ENCODE measurements at regions not wholly inside any gene's neighbourhood (a gene's known extent, or its start where the extent isn't known, plus 50 kb on each side); places are given as distances from the start of the nearest gene placed in this dataset.

DNA sequence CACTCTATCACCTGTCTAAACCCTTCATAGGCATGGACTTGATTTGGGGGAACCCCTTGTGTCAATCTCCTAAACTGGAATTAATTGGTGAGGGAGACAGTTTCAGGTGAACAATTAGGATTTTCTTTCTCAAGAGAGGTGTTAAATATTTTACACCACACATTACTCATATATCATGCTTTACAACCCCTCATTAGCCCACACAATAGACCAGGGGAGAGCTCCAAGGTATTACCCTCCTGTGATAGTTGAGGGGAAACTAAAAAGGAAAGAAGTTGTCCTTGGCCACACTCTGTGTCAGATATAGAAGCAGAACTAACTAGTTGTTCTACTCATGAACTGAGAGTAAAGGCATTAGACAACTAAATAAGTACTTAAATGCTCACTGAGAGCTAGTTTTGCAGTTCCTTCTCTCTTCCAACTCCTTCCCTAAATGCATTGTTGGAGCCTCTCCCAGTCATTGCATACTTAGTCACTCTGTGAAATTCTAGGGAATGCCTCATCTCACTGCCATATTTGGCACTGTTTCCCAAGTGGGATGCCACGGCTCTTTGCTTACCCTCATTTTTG lies 183.7 kb upstream of the CEP162 start:
- TF ChIP-seq ZNF530 (tag by site-specific recombination; IDR thresholded peaks at IDR 0.05; ENCODE audit: low read depth): no peak
- TF ChIP-seq ZFHX2 (tag by site-specific recombination; conservative IDR thresholded peaks at IDR 0.05): 0 out of 2 replicates have a peak, but pooled peaks have one; percentile 9
- peak; percentile 73 for TF ChIP-seq ZNF664 (tag by site-specific recombination; IDR thresholded peaks at IDR 0.05)
- TF ChIP-seq, protein P1, sequence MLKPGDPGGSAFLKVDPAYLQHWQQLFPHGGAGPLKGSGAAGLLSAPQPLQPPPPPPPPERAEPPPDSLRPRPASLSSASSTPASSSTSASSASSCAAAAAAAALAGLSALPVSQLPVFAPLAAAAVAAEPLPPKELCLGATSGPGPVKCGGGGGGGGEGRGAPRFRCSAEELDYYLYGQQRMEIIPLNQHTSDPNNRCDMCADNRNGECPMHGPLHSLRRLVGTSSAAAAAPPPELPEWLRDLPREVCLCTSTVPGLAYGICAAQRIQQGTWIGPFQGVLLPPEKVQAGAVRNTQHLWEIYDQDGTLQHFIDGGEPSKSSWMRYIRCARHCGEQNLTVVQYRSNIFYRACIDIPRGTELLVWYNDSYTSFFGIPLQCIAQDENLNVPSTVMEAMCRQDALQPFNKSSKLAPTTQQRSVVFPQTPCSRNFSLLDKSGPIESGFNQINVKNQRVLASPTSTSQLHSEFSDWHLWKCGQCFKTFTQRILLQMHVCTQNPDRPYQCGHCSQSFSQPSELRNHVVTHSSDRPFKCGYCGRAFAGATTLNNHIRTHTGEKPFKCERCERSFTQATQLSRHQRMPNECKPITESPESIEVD (tag by site-specific recombination; IDR thresholded peaks at IDR 0.05): 0 out of 2 replicates have a peak, but pooled peaks have one; percentile 7
- TF ChIP-seq ZNF112 (tag by site-specific recombination; IDR thresholded peaks at IDR 0.05): no peak
- no peak for TF ChIP-seq ZNF707 (tag by site-specific recombination; IDR thresholded peaks at IDR 0.05)
- Histone ChIP-seq H3K36me3 (ENCODE audit: control insufficient read depth in 2 of 2, insufficient read depth in 1 of 2, low read length in 2 of 2) (no peaks in the 10 kb centered on the region), H3K27ac (ENCODE audit: extremely low read depth, low read depth, low read length) (no peak overlapping the region), H3K4me1 (ENCODE audit: control insufficient read depth, insufficient read depth, low read length) (no peaks in the 10 kb centered on the region), H3K4me3 (ENCODE audit: low read depth, low read length) (no peak overlapping the region), H3K9me3 (ENCODE audit: control insufficient read depth, insufficient read depth, low read depth, low read length) (no peaks in the 10 kb centered on the region)
- ChIA-PET POLR2A (no interaction called here), CTCF (interaction anchor here (0.6 to 2.2 kb wide), 2 partner anchors 11 to 566 kb away, joined by 4 to 12 read pairs; no protein-coding TSS in a partner anchor)

DNA sequence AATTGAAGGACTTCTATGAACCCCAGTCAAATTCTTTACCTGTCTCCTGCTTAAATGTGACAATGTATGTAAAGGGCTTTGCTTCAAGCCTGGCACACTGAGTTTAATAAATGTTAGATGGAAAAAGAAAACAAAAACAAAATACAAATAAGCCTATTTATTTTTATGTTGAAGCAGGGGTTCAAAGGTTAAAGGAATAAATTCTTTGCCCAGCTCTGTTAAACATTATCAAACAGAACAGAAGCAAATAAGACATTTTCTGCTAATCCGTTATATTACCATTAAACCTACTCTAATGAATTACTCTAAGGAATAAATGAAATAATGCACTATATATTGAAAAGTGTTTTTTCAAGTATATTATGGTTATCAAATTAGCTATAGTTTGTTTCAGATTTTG lies 182.5 kb upstream of the CEP162 start:
- ChIA-PET CTCF (interaction anchor here (0.7 to 2.2 kb wide), 4 partner anchors 12 to 43 kb away, joined by 3 to 12 read pairs (median 4); no protein-coding TSS in a partner anchor), POLR2A (no interaction called here)
- Histone ChIP-seq H3K27ac (ENCODE audit: extremely low read depth, low read depth, low read length) (no peak overlapping the region), H3K4me3 (ENCODE audit: low read depth, low read length) (no peak overlapping the region), H3K4me1 (ENCODE audit: control insufficient read depth, insufficient read depth, low read length) (no peaks in the 10 kb centered on the region), H3K36me3 (ENCODE audit: control insufficient read depth in 2 of 2, insufficient read depth in 1 of 2, low read length in 2 of 2) (no peaks in the 10 kb centered on the region), H3K9me3 (ENCODE audit: control insufficient read depth, insufficient read depth, low read depth, low read length) (no peaks in the 10 kb centered on the region)
- TF ChIP-seq, protein P1 (tag by site-specific recombination; IDR thresholded peaks at IDR 0.05): no peak

GRCh38 chr6:84408028-84408427 lies 180.6 kb upstream of the CEP162 start:
- Histone ChIP-seq H3K9me3 (ENCODE audit: control insufficient read depth, insufficient read depth, low read depth, low read length) (no peaks in the 10 kb centered on the region), H3K4me3 (ENCODE audit: low read depth, low read length) (no peak overlapping the region), H3K27ac (ENCODE audit: extremely low read depth, low read depth, low read length) (no peak overlapping the region), H3K4me1 (ENCODE audit: control insufficient read depth, insufficient read depth, low read length) (no peaks in the 10 kb centered on the region), H3K36me3 (ENCODE audit: control insufficient read depth in 2 of 2, insufficient read depth in 1 of 2, low read length in 2 of 2) (no peaks in the 10 kb centered on the region)
- TF ChIP-seq ZNF549 (tag by site-specific recombination; IDR thresholded peaks at IDR 0.05) (no peak), ZNF324 (tag by site-specific recombination; IDR thresholded peaks at IDR 0.05) (no peak), ZNF513 (tag by site-specific recombination; IDR thresholded peaks at IDR 0.05) (no peak), GFI1B (tag by site-specific recombination; IDR thresholded peaks at IDR 0.05) (no peak), SCRT2 (tag by site-specific recombination; IDR thresholded peaks at IDR 0.05) (no peak), ZFP3 (tag by site-specific recombination; IDR thresholded peaks at IDR 0.05; ENCODE audit: low read depth) (no peak), ZNF776 (tag by site-specific recombination; IDR thresholded peaks at IDR 0.05; ENCODE audit: borderline replicate concordance) (no peak), ZNF280C (tag by site-specific recombination; IDR thresholded peaks at IDR 0.05) (no peak), ZNF585B (tag by site-specific recombination; IDR thresholded peaks at IDR 0.05) (no peak)
- TF ChIP-seq, protein P2, sequence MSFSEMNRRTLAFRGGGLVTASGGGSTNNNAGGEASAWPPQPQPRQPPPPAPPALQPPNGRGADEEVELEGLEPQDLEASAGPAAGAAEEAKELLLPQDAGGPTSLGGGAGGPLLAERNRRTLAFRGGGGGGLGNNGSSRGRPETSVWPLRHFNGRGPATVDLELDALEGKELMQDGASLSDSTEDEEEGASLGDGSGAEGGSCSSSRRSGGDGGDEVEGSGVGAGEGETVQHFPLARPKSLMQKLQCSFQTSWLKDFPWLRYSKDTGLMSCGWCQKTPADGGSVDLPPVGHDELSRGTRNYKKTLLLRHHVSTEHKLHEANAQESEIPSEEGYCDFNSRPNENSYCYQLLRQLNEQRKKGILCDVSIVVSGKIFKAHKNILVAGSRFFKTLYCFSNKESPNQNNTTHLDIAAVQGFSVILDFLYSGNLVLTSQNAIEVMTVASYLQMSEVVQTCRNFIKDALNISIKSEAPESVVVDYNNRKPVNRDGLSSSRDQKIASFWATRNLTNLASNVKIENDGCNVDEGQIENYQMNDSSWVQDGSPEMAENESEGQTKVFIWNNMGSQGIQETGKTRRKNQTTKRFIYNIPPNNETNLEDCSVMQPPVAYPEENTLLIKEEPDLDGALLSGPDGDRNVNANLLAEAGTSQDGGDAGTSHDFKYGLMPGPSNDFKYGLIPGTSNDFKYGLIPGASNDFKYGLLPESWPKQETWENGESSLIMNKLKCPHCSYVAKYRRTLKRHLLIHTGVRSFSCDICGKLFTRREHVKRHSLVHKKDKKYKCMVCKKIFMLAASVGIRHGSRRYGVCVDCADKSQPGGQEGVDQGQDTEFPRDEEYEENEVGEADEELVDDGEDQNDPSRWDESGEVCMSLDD (tag by site-specific recombination; IDR thresholded peaks at IDR 0.05): no peak
- TF ChIP-seq, protein P3, sequence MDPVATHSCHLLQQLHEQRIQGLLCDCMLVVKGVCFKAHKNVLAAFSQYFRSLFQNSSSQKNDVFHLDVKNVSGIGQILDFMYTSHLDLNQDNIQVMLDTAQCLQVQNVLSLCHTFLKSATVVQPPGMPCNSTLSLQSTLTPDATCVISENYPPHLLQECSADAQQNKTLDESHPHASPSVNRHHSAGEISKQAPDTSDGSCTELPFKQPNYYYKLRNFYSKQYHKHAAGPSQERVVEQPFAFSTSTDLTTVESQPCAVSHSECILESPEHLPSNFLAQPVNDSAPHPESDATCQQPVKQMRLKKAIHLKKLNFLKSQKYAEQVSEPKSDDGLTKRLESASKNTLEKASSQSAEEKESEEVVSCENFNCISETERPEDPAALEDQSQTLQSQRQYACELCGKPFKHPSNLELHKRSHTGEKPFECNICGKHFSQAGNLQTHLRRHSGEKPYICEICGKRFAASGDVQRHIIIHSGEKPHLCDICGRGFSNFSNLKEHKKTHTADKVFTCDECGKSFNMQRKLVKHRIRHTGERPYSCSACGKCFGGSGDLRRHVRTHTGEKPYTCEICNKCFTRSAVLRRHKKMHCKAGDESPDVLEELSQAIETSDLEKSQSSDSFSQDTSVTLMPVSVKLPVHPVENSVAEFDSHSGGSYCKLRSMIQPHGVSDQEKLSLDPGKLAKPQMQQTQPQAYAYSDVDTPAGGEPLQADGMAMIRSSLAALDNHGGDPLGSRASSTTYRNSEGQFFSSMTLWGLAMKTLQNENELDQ (tag by site-specific recombination; IDR thresholded peaks at IDR 0.05; ENCODE audit: low read depth): no peak
- ChIA-PET POLR2A (no interaction called here), CTCF (no interaction called here)

Measured in HEK293 (cell line).